Cardiac fibroblast (primary cell): ENCODE measurements at regions not wholly inside any gene's neighbourhood (a gene's known extent, or its start where the extent isn't known, plus 50 kb on each side); places are given as distances from the start of the nearest gene placed in this dataset.
"Not testable (repeated sequence)": the region's sequence is repeated elsewhere in the genome, so short reads cannot be mapped to it uniquely, and the experiment has no call there.

ENCODE experiments used
- DNase-seq, 2 donors: peaks; one replicate each; pipeline versions ENCODE4 v3.0.0 to v3.0.0-alpha.2; 2010; ENCODE audit warnings: low read depth in 2 of 2
- H3K4me3 ChIP-seq, 2 donors: replicated peaks in 1 of 2; 1 replicate in 1 of 2; 2 replicates in 1 of 2; pipeline ENCODE4 v1.5.1; 2011; ENCODE audit warnings: low read depth in 2 of 2, low read length in 2 of 2, mild to moderate bottlenecking in 2 of 2, moderate library complexity in 1 of 2
- TF ChIP-seq, protein P1 (sequence below): IDR thresholded peaks from one replicate; pipeline ENCODE4 v1.5.1; 2011; ENCODE audit warnings: low read depth, mild to moderate bottlenecking, low read length, inconsistent platforms

- H3K4me3 ChIP-seq, result no peak overlapping the region
- no peak for DNase-seq
- TF ChIP-seq, protein P1, sequence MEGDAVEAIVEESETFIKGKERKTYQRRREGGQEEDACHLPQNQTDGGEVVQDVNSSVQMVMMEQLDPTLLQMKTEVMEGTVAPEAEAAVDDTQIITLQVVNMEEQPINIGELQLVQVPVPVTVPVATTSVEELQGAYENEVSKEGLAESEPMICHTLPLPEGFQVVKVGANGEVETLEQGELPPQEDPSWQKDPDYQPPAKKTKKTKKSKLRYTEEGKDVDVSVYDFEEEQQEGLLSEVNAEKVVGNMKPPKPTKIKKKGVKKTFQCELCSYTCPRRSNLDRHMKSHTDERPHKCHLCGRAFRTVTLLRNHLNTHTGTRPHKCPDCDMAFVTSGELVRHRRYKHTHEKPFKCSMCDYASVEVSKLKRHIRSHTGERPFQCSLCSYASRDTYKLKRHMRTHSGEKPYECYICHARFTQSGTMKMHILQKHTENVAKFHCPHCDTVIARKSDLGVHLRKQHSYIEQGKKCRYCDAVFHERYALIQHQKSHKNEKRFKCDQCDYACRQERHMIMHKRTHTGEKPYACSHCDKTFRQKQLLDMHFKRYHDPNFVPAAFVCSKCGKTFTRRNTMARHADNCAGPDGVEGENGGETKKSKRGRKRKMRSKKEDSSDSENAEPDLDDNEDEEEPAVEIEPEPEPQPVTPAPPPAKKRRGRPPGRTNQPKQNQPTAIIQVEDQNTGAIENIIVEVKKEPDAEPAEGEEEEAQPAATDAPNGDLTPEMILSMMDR, result no peak
These were observed 166.0 kb upstream of the GSE1 start for GRCh38 chr16:85446951-85447692.

DNA sequence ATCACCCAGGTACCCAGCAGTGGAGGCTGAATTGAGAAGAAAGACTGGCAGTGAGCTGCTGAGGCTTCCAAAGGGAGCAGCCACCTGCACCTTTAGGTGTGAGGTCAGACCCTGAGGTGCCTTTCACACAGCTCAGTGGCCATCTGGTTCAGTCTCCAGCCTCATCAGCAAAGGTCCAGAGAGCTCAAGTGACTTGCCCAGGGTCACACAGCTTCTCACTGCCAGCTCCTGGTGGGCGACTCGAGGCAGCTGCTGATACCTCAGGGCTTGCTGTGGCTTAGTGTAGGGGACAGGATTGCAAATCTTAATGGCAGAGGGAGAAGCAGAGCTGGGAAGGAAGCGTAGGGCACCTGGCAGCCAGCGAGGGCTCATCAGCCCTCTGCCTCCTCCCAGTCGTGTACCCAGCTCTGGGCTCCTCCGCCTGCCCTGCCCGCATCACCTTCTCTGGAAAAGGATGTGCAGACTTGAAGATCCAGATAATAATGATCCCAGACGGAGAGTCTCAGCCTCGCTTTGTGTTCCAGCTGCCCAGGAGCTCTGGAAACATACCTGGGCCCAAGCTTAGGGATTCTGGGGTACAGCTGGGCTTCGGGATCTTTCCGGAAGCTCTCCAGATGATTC, 165.3 kb upstream of the GSE1 start:
- TF ChIP-seq, protein P1, result no peak
- no peak overlapping the region for H3K4me3 ChIP-seq
- DNase-seq, result no peak

- DNase-seq, result no peak
- H3K4me3 ChIP-seq, result no peak overlapping the region
- TF ChIP-seq, protein P1, result no peak
These were observed 164.4 kb upstream of the GSE1 start for GRCh38 chr16:85448557-85449190.

GRCh38 chr16:85449191-85449884, 163.8 kb upstream of the GSE1 start:
- no peak for DNase-seq
- H3K4me3 ChIP-seq, result no peak overlapping the region
- TF ChIP-seq, protein P1, result no peak

DNA sequence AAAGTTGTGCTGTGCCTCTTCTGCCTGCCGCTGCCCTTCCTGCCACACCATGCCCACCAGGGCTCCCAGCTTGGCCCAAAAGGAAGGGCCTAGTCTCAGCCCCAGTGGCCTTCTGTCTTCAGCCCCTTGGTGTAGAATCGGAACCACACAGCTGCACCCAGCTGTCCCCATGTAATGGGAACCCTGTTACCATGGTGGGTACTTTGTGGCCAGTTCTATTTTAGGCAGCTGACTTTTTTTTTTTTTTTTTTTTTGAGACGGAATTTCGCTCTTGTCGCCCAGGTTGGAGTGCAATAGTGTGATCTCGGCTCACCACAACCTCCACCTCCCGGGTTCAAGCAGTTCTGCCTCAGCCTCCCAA, 163.3 kb upstream of the GSE1 start:
- TF ChIP-seq, protein P1, result no peak
- no peak for DNase-seq
- H3K4me3 ChIP-seq, result no peak overlapping the region

- not testable (repeated sequence) for H3K4me3 ChIP-seq
These were observed 162.0 kb upstream of the GSE1 start for GRCh38 chr16:85451142-85451541.

More at GRCh38 chr16:85451142-85451541, 162.0 kb upstream of the GSE1 start:
- not testable (repeated sequence) for DNase-seq
